Astrocyte of the cerebellum (primary cell): ENCODE measurements at regions not wholly inside any gene's neighbourhood (a gene's known extent, or its start where the extent isn't known, plus 50 kb on each side); places are given as distances from the start of the nearest gene placed in this dataset.
"Not testable (repeated sequence)": the region's sequence is repeated elsewhere in the genome, so short reads cannot be mapped to it uniquely, and the experiment has no call there.

ENCODE experiments used
- DNase-seq: peaks from one replicate; pipeline ENCODE4 v3.0.0-alpha.2; 2011; ENCODE audit warnings: low read depth
- H3K4me3 ChIP-seq: 2 replicates; pipeline ENCODE4 v1.5.1; 2011; ENCODE audit warnings: mild to moderate bottlenecking, low read depth, low read length, moderate library complexity
- CTCF ChIP-seq: IDR thresholded peaks from 2 replicates; pipeline ENCODE4 v1.5.1; 2012; ENCODE audit warnings: low read length, low read depth, moderate library complexity, mild to moderate bottlenecking; ENCODE audit errors: missing control alignments
- in situ Hi-C: cut with HindIII; loops from 2 replicates; pipeline ENCODE4 v1.10.0; 2017; ENCODE audit warnings: low sequenced_read_pairs

DNA sequence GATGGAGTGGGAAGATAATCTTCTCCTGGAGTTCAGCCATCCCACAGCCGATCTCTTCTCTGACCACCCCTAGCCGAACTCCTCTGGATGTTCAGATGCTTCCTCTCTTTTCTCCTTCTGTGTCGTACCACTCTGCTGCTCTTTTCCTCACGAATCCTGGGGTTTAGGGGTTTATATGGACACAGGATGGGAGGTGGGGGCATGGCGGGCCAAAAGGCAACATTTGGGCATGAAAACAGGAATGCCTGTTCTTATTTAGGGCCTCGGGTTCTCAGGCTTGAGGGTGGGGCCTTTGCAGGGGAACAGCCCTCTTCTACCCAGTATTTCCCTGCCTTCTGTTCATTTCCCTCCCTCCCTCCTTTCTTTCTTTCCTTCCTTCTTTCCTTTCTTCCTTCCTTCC, 112.7 kb downstream of the SLC35B3 start:
- in situ Hi-C loops = no loop called here
- TF ChIP-seq CTCF = no peak
- H3K4me3 ChIP-seq = no peak overlapping the region
- no peak for DNase-seq

DNA sequence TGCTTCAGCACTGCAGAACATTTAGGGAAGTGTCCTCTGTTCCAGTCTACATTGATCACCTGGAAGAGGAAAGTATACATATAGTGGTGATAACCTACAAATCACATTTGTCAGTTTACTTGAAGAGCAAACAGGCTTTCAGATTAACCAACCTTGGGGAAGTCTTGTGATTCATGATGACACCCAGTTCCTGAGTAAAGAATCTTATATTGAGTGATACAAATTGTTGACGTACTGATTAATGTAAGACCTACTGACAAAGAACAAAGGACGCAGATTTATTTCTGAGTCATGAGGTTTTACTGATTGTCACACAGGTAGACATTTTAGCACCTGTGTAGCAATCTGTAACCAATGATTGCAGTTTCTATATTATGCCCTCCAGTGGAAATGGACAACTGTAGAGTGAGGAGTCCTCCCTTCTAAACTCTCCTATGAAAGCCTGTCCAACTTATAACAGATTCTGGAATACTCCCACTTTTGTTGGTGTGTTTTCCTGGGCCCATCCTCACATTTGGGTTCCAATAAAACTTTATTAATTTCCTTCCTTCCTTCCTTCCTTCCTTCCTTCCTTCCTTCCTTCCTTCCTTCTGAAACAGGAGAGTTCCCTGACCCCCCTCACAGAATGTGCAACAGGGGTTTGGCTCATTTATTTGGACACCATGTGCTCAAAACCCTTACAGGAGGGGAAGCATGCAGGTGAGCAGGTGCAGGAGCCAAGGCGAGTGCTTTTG, 113.5 kb downstream of the SLC35B3 start:
- DNase-seq = no peak
- no peak overlapping the region for H3K4me3 ChIP-seq
- TF ChIP-seq CTCF = no peak
- in situ Hi-C loops = no loop called here

- no peak overlapping the region for H3K4me3 ChIP-seq
- TF ChIP-seq CTCF = no peak
- in situ Hi-C loops = no loop called here
- no peak for DNase-seq
Observed at GRCh38 chr6:8315154-8315553, 120.2 kb downstream of the SLC35B3 start.

- TF ChIP-seq CTCF = no peak
- no peak for DNase-seq
- H3K4me3 ChIP-seq = no peak overlapping the region
- in situ Hi-C loops = no loop called here
Observed at GRCh38 chr6:8301502-8301901, 133.8 kb downstream of the SLC35B3 start.

DNA sequence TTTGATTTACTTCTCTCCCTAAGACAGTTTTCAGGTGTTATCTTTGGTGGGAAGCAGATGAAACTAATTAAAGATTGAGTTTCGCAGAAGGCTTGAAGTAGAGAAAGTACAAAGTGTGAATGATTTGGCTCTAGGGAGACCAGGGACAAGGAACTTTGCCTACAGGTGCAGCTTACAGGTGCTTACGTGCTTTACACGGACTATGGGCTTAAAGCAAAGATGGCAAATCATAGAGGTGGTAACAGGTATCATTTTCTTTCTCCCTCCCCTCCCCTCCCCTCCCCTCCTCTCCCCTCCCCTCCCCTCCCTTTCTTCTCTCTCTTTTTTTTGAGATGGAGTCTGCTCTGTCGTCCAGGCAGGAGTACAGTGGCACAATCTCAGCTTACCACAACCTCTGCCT, 136.3 kb downstream of the SLC35B3 start:
- no peak for DNase-seq
- no peak overlapping the region for H3K4me3 ChIP-seq
- in situ Hi-C loops = no loop called here
- no peak for TF ChIP-seq CTCF

GRCh38 chr6:8282946-8283345, 152.4 kb downstream of the SLC35B3 start:
- H3K4me3 ChIP-seq, in situ Hi-C loops, DNase-seq: not testable (repeated sequence)

GRCh38 chr6:8282380-8282779, 153.0 kb downstream of the SLC35B3 start:
- in situ Hi-C loops = no loop called here
- no peak overlapping the region for H3K4me3 ChIP-seq
- DNase-seq = no peak
- no peak for TF ChIP-seq CTCF
